CMK (cell line): ENCODE measurements at regions not wholly inside any gene's neighbourhood (a gene's known extent, or its start where the extent isn't known, plus 50 kb on each side); places are given as distances from the start of the nearest gene placed in this dataset.

Experiments used
- DNase-seq: peaks from one replicate; pipeline ENCODE4 v3.0.0-alpha.2; 2010; ENCODE audit warnings: low read depth

DNA sequence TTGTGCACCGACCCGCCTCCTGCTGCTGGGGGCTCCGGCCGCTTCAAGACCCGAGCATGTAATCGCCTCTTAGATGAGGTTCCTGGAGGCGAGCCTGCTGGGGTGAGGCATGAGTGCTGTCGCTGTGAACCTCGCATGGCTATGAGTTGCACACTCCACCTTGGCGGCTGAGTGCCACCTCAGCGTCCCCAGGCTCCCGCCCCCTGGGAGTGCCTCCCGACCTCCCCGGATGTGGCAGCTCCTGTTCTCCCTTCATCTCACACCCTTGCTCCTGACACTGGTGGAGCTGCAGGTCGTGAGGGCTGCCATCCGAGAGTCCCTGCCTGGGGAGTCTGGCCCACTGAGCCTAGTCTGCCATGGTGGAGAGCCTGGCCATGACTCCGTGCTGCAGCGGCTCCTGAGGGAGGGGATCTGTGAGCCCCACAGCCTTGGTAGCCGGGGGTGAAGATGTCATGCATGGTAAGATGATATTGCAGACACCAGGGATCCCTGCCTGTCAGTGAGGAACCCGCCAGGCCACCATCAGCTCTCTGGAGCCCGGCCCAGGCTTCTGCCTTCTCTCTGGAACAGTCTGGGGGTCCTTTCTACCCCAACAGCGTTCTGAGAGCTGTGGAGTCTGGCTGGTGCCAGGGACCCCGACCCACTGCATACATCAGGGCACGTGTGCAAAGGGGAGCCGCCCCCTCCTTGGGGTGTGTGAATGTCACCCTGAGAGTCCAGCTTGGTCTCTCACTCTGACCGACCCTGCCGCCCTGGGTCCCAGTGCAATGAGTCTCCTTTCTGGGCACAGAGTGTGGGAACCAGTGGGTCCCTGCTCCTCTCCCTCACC lies 61.6 kb upstream of the HS6ST1 start:
- DNase-seq: no peak

DNA sequence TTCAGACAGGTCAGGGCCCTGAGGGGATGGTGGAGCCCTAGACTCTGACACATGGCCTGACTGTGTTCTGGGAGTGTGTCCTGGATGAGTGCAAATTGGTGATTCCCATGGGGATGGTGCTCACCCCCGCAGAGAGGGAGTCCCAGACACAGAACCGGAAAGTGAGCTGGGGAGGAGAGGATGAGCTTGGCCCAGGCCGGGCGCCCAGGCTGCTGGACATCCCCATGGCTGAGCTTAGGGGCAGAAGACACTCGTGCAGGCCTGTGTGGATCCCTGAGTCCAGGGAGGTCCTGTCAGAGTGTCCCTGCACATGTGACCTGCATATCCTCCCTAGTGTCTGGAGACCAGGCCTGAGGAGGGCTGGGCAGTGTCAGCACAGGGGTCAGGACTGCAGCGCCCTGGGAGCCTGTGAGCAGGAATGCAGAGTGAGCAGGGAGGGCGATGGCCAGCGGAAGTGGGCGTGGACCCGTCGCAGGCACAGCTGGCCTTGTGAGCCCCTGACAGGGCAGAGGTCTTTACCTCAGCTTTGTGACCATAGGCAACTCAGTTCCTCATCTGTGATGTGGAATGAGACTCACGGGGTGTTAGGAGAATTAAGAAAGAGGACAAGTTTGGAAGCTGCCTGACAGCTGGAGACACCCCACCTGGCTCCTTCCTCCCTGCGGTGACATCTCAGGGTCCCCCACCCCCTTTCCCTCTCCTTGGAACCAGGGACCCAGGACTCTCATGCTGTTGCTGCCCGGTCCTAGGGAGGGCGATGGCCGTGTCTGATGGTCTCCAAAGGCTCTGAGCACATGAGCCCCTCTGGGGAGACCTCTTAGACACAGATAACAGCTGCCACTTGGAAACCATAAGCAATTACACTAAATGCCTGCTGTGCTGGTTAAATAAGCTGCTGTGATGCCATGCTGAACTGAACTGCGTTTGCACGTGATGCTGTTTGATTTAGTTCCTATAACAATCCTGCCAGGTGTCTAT lies 62.6 kb upstream of the HS6ST1 start:
- DNase-seq: no peak

DNA sequence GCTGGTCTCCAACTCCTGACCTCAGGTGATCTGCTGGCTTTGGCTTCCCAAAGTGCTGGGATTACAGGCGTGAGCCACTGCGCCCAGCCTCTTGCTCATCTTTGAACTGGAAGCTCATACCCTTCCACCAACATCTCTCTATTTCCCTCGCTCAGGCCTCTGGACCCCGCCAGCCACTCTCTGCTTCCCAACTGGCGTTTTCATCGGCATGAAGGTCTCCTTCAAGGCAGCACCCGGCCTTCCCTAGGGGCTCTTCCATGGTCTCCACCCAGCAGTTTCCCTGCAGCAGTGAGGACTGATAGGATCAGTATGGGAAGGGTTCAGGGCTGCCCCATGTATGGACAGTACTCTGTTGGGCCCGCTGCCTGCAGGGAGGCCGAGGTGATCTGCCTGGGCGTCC lies 65.8 kb upstream of the HS6ST1 start:
- no peak for DNase-seq

DNA sequence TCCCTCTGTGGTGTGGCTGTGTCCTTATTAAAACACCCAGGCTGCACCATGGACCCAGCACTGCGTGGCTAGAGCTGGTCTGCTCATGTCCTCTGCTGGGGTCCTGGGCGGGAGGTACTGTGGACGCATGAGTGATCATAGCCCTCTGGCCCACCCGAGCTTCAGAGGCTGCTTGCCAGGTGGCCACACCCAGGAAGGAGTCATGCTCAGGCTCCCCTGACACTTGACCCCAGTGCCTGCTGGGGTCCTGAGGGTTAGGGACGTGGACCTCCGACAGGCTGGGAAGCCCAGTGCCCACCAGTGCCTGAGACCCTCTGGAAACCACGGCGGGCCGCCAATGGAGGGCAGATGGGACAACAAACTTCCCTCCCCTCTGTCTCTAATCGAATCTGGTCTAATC lies 66.3 kb upstream of the HS6ST1 start:
- no peak for DNase-seq

DNA sequence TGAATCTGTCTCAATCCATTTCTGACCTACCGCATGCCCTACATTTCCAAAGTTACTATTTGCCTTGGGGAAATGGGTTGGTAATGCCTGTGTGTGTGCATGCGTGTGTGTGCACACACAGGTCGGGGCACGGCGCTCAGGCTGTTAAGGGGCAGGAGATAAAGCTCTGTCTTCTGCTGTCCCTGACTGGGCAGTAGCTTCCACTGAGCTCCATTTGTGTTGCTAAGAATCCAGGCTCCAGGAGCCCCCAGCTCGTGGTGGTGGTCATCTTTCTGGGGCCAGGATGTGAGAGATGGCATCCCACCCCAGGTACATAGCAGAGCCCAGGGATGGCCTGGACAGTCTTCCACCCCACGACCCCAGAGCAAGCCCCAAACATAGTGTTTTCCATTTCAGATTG lies 66.7 kb upstream of the HS6ST1 start:
- no peak for DNase-seq

DNA sequence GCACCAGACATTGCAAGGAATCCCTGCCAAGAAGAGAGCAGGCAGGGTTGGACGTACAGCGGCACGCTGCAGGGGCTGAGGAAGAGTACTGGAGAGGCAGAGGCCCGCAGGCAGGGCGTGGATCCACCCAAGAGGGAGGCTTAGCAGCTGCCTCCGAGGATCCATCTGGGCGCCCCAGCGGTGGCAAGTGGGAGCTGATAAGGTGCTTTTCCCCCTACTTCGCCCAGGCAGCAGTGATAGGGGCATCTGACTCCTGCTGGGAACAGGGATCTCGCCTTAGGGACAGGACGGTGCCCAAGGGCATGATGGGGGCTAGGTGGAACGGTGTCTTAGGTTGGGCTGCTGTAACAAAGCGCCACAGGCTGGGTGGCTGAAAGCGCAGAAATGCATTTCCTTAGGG lies 67.4 kb upstream of the HS6ST1 start:
- DNase-seq: no peak

DNA sequence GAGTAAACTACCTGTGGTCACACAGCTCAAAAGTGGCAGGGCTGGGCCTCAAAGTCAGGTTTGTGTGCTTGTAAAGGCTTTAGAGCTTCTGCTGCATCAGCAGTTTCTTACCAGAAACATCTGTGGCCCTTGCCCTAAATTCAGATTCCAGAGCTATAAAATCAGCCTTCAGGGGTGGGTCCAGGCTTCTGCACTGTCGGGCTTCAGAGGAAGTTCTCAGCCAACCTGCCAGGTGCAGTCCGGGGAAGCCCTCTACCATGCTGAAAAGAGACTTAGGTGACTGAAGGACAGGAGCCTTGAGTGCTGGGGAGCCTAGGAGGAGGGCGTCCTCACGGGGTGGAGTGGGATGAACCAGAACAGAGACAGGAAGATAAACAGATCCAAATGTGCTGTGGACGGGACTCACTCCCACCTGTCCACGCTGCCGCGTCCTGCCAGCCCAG lies 69.9 kb upstream of the HS6ST1 start:
- DNase-seq: no peak

DNA sequence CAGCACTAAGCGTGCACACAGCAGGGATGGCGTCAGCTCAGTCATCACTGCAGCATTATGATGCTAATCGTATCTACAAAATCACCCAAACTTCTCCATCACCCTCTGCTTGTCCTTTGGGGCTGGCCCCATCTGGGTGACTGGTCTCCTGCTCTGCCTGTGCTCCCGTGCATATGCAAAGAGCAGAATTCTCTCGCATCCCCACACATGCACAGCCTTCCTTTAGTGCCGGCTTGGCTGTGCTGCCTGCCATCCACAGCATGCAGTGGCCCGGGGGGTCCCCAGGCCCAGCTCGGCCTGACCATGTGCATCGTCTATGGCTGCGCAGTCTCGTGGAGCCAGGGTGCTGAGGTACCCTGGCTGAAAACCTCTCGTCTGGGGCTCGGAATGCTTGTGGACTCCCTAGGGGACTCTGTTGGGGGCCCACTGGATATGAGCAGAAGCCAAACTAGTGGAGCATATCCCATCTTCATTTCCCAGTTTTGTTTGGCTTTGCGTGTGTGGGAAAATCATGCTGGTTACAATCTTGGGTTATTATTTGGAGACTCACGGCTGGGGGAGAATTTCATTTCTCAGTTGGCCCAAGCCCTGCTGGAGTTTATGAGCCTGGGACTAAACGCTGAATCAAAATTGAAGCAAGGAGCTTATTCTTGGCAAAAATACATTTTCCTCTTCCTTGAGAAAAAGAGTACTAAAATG lies 70.9 kb upstream of the HS6ST1 start:
- no peak for DNase-seq

DNA sequence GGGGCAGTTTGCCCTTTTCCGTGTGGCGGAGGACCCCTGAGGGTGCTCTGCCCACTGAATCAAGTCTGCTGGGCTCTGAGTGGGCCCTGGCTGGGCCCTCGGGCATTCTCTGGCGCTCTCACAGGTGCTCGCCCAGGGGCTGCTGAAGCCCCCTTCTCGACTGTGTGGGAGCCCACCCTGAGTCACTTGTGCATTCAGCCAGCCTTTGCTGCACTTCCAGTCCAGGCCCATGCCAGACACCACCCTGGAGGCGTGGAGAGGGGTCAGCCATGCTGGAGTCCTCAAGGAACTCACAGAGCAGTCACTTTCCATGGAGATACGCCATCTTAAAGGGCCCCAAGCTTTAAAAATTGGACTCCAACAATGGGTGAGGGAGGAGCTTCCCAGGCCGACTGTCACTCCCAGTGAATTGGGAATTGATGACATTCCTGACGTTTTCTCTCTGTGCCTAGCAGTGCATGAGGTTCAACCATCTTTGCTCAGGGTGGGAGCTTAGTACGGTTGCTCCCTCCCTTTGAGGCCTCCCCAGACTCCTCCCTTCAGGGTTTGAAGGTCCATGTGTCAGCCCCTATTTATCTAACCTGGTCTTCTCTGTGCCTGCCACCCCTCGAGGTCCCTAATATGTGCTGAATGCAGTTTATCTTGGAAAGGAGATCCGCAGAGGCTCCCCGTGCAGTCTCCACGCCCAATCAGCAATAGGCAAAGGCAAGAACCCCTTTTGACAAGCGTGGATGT lies 71.8 kb upstream of the HS6ST1 start:
- DNase-seq: no peak

DNA sequence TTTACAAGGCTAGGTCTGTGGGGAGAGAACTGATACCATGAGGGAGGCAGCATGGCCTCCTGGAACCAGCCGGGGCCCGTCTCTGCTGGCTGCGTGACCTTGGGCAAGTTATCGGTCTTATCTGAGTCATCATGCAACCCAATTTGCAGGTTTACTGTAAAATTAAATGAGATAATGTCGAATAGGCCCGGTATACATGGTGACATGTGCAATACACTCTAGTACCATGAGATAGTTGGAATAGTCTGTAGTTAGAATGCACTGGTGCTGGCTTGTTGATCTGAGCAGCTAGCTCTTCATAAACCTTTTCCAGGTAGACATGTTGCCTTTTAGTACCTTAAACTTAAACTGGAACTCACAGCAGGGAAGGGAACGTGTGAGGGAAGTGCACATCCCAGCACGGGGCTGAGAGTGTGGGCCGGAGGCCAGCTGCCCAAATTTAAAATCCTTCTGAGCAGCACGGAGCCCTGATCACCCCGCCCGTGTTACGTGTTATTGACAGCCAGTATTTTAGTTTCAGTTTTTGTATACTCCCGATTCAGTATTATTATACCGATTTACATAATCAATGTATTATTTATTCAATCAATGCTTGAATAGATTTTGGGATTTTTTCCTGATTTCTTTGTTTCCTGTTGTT lies 72.4 kb upstream of the HS6ST1 start:
- no peak for DNase-seq

DNA sequence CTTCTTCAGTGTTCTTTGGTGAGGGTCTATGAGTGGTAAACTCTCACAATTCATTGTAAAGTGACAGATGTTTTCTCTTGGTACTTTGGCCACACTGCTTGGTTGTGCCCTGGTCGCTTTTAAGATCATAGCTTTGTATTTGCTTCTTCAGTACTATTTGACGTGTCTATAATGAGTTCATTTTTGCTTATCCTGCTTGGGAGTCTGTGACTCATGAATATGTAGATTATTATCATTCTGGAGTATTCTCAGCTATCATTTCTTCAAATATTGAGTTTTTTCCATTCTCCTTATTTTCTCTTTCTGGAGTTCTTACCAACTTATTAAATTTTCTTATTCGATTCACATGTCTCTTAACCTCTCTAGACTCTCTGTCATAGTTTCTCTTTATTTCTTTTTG lies 73.0 kb upstream of the HS6ST1 start:
- no peak for DNase-seq

DNA sequence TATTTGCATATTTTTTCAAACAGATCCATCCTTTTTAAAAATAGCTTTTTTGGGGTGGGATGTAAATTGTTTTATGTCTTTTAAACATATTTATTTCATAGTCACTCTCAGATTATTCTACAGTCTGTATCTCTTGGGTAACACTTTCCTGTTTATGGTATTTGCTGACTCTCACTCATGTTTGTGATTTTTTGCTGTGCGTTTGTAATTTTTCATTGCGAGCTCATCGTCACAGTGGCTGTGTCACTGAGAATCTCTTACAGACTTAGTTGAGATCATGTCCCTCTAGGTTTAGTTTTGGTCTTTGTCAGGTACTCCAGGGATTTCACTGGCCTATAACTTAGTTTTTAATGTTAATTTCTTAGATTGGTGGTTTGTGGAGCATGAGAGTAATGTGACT lies 73.5 kb upstream of the HS6ST1 start:
- no peak for DNase-seq

DNA sequence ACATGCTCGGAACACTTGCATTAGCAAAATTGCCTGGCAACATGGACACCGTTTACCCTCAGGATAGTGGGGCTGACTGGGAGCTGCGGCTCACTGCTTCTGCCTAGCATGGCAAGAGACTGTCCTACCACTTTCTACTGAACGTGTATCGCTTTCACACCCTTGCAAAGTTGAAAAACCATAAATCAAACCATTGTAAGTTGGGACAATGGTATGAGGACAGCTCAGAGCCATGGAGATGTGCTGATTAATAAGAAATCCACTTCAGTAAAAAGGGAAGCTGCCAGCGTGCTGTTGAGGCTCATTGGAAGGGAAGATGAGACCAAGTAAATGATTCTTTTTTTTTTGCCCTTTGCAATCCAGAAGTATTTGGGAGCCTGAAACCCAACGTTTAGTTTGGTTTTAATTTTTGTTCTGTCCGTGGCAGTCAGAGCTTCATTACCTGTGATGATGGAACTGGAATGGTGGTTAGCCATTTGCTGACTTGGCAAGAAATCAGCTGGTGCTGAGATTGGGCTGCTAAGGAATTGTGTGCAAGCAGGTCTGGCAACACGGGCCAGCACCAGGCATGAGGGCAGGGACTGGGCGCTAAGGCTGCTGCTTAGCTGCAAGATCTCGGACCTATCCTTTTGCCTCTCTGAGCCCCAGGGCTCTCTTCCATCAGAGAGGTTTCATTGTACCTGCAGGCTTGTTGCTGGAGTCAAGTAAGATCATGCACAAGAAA lies 75.5 kb upstream of the HS6ST1 start:
- DNase-seq: no peak

DNA sequence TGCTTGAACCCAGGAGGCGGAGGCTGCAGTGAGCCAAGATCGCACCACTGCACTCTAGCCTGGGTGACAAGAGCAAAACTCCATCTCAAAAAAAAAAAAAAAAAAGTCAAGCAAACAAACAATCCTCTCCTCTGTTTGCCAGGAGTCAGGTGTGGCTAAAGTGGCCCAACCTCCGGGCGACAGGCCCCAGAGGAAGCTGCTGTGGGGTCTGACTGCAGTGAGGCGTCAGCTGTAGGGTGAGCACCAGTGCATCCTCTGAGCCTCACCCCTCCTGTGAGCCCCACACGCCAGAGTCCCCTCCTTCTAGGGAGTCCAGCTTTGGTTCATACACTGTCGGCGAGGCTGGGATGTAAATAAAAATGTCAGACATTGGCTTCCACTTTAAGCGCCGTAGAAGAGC lies 76.5 kb upstream of the HS6ST1 start:
- no peak for DNase-seq

DNA sequence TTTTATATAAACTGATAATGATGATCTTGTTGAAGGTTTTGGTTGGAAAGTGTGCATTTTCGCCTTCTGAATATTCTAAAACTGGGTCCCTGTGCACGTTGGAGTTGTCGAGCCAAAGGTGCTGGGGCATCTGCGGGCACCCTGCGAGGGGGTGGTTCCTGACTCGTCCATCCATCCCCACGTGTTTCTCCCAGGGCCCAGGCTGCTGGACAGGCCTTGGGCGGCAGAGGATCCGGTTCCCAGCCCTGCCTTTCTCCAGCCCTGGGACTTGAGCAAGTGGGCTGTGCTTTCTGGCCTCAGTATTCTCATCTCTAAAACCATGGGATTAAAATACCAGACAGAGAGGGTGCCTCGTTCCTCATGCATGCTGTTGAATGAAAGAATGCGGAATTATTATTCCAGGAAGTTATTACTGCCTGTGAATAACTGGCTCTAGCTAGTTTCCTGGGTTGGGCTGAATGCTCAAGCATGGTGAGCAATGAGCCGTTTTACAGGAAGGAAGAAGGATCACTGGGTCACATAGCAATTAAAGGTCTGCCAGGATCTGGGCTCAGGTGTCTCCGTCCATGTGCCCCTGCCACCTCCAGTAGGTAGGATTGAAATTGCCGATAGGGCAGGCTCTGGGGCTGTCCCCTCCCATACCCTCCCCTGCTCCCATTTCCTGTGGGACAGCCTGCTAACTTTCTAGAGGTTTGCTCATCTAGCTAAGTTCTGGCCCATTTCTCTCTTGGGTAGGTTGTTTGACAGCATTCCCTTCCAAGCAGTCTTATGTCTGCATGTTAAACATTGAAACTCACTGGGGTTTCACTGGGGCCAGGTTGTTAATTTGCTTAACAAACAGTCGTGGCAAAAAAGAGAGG lies 77.2 kb upstream of the HS6ST1 start:
- no peak for DNase-seq

DNA sequence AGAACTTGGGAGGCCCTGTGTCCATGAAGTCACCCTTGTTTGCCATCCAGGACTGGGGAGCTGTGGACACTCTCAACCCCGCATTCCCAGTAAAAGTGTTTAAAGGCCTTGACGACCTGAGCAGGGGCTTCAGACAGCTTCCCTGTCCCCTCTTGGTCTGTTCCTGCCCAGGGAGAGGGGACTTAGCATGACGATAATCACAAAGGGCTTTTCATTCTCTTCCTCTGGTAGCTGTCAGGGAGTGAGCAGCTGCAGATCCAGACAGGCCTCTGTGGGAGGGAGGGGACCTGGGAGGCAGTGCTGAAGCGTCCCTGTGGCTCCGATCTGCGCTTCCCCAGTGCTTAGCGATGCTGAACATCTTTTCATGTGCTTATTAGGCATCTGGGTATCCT lies 77.8 kb upstream of the HS6ST1 start:
- DNase-seq: no peak

DNA sequence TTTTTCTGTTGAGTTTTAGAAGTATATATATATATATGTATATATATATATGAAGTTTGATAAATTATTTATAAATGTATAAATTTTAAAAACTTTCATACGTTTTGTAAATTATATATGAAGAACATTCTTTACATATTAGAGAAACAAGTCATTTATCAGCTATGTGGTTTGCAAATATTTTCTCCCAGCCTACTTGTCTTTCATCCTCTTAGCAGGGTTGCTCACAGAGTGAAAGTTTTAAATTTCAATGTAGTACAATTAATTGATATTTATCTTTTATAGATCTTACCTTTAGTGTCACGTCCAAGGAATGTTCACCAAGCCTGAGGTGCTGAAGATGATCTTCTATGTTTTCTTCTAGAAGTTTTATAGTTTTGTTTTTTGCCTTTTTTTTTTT lies 78.3 kb upstream of the HS6ST1 start:
- no peak for DNase-seq

DNA sequence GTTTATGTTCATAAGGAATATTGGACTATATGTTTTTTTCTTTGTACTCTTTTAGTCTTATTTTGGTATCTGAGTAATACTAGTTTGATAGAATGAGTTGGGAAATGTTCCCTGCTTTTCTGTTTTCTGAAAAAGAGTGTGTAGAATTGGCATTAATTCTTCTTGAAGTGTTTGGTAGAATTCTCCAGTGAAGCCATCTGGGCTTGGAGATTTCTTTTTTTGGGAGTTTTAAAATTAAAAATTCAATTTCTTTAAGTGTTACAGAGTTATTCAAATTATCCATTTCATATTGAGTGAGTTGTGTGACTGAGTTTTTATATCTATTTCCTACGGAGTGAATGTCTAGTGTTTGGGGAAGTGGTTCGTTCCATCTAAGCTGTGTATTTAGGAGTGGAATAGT lies 80.6 kb upstream of the HS6ST1 start:
- DNase-seq: no peak

DNA sequence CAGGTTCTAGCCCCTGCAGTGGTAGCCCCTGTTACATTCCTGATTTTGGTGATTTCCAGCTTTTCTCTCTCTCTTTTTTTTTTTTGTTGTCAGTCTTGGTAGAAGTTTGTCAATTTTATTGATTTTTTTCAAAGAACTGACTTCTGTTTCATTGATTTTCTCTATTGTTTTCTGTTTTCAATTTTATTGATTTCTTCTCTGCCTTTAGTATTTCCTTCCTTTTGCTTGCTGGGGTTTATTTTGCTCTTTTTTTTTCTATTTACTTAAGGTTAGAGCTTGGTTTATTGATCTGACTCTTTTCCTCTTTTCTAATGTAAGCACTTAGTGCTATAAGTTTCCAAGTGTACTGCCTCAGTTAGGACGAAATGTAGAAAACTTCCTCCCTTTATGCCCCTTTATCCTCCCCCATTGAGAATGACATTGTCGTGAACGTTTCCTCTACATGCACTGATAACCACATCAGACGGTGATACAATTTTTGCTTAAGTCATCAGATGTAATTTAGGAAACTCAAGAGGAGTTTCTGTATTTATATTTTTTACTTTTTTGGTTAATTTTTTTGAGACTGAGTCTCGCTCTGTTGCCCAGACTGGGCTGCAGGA lies 81.1 kb upstream of the HS6ST1 start:
- DNase-seq: no peak
